Left cardiac atrium (tissue), 4 donors: ENCODE measurements at regions not wholly inside any gene's neighbourhood (a gene's known extent, or its start where the extent isn't known, plus 50 kb on each side); places are given as distances from the start of the nearest gene placed in this dataset.
A peak's percentile ranks its signal among the peaks of the same experiment; 100 is the strongest.
"Not testable (repeated sequence)": the region's sequence is repeated elsewhere in the genome, so short reads cannot be mapped to it uniquely, and the experiment has no call there.

ENCODE experiments used
- ATAC-seq, 2 donors: fragments of 200-7000 bp; cut with Tn5 transposase; one replicate each; pipeline ENCODE4 v1.9.1; 2020; ENCODE audit warnings: mild to moderate bottlenecking in 2 of 2, moderate library complexity in 2 of 2
- DNase-seq: peaks from one replicate; pipeline ENCODE4 v3.0.0-alpha.2; 2020
- intact Hi-C, 2 donors: fragments of 100-400 bp; cut with DNase I; formaldehyde crosslinking; loops; one replicate each; pipeline versions ENCODE4 v1.14.1 to v1.15.1; 2022 to 2023
- donor health status: DM: no; HTN: yes; CAD: no.
- donor health status: DM: no; HTN: yes; CAD: no; lungs with severe emphysema.
- donor health status: DM: yes; HTN: yes; CAD: no.
- donor health status: Dilated cardiomyopathy.

GRCh38 chr14:19052977-19053376 is 85.7 kb downstream of the POTEM start:
- DNase-seq, intact Hi-C loops, ATAC-seq: not testable (repeated sequence)

GRCh38 chr14:19053426-19054050 is 86.3 kb downstream of the POTEM start:
- DNase-seq, intact Hi-C loops: not testable (repeated sequence)
- ATAC-seq, result peak; percentile 24 to 65

- ATAC-seq, DNase-seq, intact Hi-C loops: not testable (repeated sequence)
Measured at GRCh38 chr14:19054108-19054721, 87.0 kb downstream of the POTEM start.

- ATAC-seq, intact Hi-C loops, DNase-seq: not testable (repeated sequence)
Measured at GRCh38 chr14:19054934-19055333, 87.7 kb downstream of the POTEM start.

- intact Hi-C loops, DNase-seq, ATAC-seq: not testable (repeated sequence)
Measured at GRCh38 chr14:19059066-19059465, 91.8 kb downstream of the POTEM start.

GRCh38 chr14:19061689-19062450 is 94.6 kb downstream of the POTEM start:
- intact Hi-C loops, DNase-seq: not testable (repeated sequence)
- peak; percentile 48 to 82 for ATAC-seq

GRCh38 chr14:19068957-19069356 is 101.7 kb downstream of the POTEM start:
- ATAC-seq, intact Hi-C loops, DNase-seq: not testable (repeated sequence)

GRCh38 chr14:19072518-19072917 is 105.3 kb downstream of the POTEM start:
- intact Hi-C loops, ATAC-seq, DNase-seq: not testable (repeated sequence)

- intact Hi-C loops, ATAC-seq, DNase-seq: not testable (repeated sequence)
Measured at GRCh38 chr14:19088632-19089031, 121.4 kb downstream of the POTEM start.

GRCh38 chr14:19093227-19093626 is 126.0 kb downstream of the POTEM start:
- intact Hi-C loops, DNase-seq, ATAC-seq: not testable (repeated sequence)

GRCh38 chr14:19094731-19095130 is 127.5 kb downstream of the POTEM start:
- DNase-seq, ATAC-seq, intact Hi-C loops: not testable (repeated sequence)

GRCh38 chr14:19095167-19095566 is 127.9 kb downstream of the POTEM start:
- intact Hi-C loops, result not testable (repeated sequence)

GRCh38 chr14:19096467-19096866 is 129.2 kb downstream of the POTEM start:
- intact Hi-C loops, ATAC-seq, DNase-seq: not testable (repeated sequence)

More at GRCh38 chr14:19095167-19095566, 127.9 kb downstream of the POTEM start:
- not testable (repeated sequence) for DNase-seq, ATAC-seq

GRCh38 chr14:19096876-19097275 is 129.6 kb downstream of the POTEM start:
- DNase-seq, result not testable (repeated sequence)

GRCh38 chr14:19097306-19097705 is 130.1 kb downstream of the POTEM start:
- DNase-seq, intact Hi-C loops: not testable (repeated sequence)
- peak; percentile 14 to 28 for ATAC-seq

More at GRCh38 chr14:19096876-19097275, 129.6 kb downstream of the POTEM start:
- ATAC-seq, intact Hi-C loops: not testable (repeated sequence)

GRCh38 chr14:19097750-19098149 is 130.5 kb downstream of the POTEM start:
- DNase-seq, intact Hi-C loops, ATAC-seq: not testable (repeated sequence)

- intact Hi-C loops, result not testable (repeated sequence)
- peak in 1 of 2 donors; percentile 14 for ATAC-seq
Measured at GRCh38 chr14:19098230-19098629, 131.0 kb downstream of the POTEM start.

GRCh38 chr14:19098732-19099131 is 131.5 kb downstream of the POTEM start:
- intact Hi-C loops, DNase-seq: not testable (repeated sequence)
- ATAC-seq, result peak; percentile 4 to 17

More at GRCh38 chr14:19098230-19098629, 131.0 kb downstream of the POTEM start:
- not testable (repeated sequence) for DNase-seq

- intact Hi-C loops, ATAC-seq, DNase-seq: not testable (repeated sequence)
Measured at GRCh38 chr14:19099336-19099735, 132.1 kb downstream of the POTEM start.
